ENCODE measurements at regions not wholly inside any gene's neighbourhood (a gene's known extent, or its start where the extent isn't known, plus 50 kb on each side); places are given as distances from the start of the nearest gene placed in this dataset.

- Histone ChIP-seq H4K20me1 (replicated peaks in 1 of 2; ENCODE audit: control insufficient read depth in 1 of 2, insufficient read depth in 2 of 2, low read length in 2 of 2) (no peaks in the 10 kb centered on the region), H3K23me2 (ENCODE audit: low read depth, low read length) (no peaks in the 10 kb centered on the region), H3K14ac (ENCODE audit: insufficient read length) (no peak overlapping the region), H2BK15ac (ENCODE audit: low read length) (no peak overlapping the region), H3K79me1 (ENCODE audit: low read depth, low read length) (no peaks in the 10 kb centered on the region), H3K18ac (ENCODE audit: extremely low read depth, low read length) (no peak overlapping the region), H2AK5ac (ENCODE audit: low read depth, low read length) (no peak overlapping the region), H2BK12ac (ENCODE audit: low read depth, low read length) (no peak overlapping the region), H2BK120ac (replicated peaks; ENCODE audit: low read depth, low read length) (no peak overlapping the region), H3K27me3 (replicated peaks in 1 of 4; ENCODE audit: control insufficient read depth in 3 of 4, extremely low read depth in 1 of 4, insufficient read depth in 3 of 4, low read length in 3 of 4) (no peaks in the 10 kb centered on the region), H3K4me2 (ENCODE audit: insufficient read depth in 1 of 2, low read depth in 2 of 2, low read length in 2 of 2) (no peak overlapping the region), H3K36me3 (ENCODE audit: control insufficient read depth in 2 of 4, insufficient read depth in 4 of 4, low read length in 3 of 4) (no peaks in the 10 kb centered on the region), H2BK20ac (ENCODE audit: low read length) (no peak overlapping the region), H2AFZ (ENCODE audit: low read length) (no peak overlapping the region), H3K4ac (replicated peaks; ENCODE audit: insufficient read length, low read depth, low read length) (no peak overlapping the region), H4K5ac (ENCODE audit: insufficient read length, low read depth, low read length) (no peak overlapping the region), H3K4me1 (replicated peaks in 1 of 4; ENCODE audit: control insufficient read depth in 3 of 4, insufficient read depth in 4 of 4, low read length in 3 of 4) (no peaks in the 10 kb centered on the region), H2BK5ac (ENCODE audit: low read depth, low read length) (no peak overlapping the region), H3K4me3 (ENCODE audit: extremely low read depth in 1 of 4, insufficient read depth in 2 of 4, low read depth in 3 of 4, low read length in 4 of 4) (no peak overlapping the region), H3K79me2 (ENCODE audit: control insufficient read depth in 1 of 2, insufficient read depth in 2 of 2, low read length in 2 of 2) (no peaks in the 10 kb centered on the region), H4K91ac (replicated peaks; ENCODE audit: insufficient read length, low read length) (no peak overlapping the region), H3K56ac (replicated peaks; ENCODE audit: insufficient read length, low read depth, low read length) (no peak overlapping the region), H3K9ac (replicated peaks in 1 of 4; ENCODE audit: extremely low read depth in 1 of 4, low read depth in 3 of 4, low read length in 3 of 4) (no peak overlapping the region), H3K27ac (ENCODE audit: low read depth, low read length) (no peak overlapping the region), H3K23ac (ENCODE audit: insufficient read length) (no peak overlapping the region), H3K9me3 (ENCODE audit: insufficient read depth in 2 of 2, low read depth in 1 of 2, low read length in 1 of 2) (no peaks in the 10 kb centered on the region), H4K8ac (ENCODE audit: extremely low read depth, insufficient read depth, low read length) (no peak overlapping the region)
- DNase-seq (ENCODE audit: low read depth in 1 of 2, low spot score in 2 of 2) = no peak
- WGBS, 2 experiments (ENCODE audit: extremely low coverage in 1 of 2, insufficient coverage in 1 of 2, insufficient read length in 1 of 2, insufficient replicate concordance in 2 of 2, low coverage in 1 of 2, low lambda C conversion rate in 2 of 2, missing lambda C conversion rate in 1 of 2) = 71% methylated on average over 5 of the region's 5 CpGs; no CpG with 5 or more reads in 1 of the 2 experiments
- ChIA-PET POLR2A (ENCODE audit: partially characterized antibody) (no interaction called here), CTCF (ENCODE audit: partially characterized antibody) (no interaction called here)
- TF ChIP-seq ASH2L (IDR thresholded peaks at IDR 0.05; ENCODE audit: low read length) = no peak
- TF ChIP-seq TBP (IDR thresholded peaks at IDR 0.05; ENCODE audit: low read depth, low read length) = no peak
- no peak for TF ChIP-seq SRF (IDR thresholded peaks at IDR 0.05; ENCODE audit: low read depth, low read length)
- TF ChIP-seq POLR2AphosphoS5 (IDR thresholded peaks at IDR 0.05; ENCODE audit: low read depth, low read length) = no peak
- TF ChIP-seq TAF1 (IDR thresholded peaks at IDR 0.05; ENCODE audit: low read depth, low read length) = no peak
- no peak for FAIRE-seq
Measured at GRCh38 chr2:2744107-2744506, 413.0 kb upstream of the MYT1L start.

Measured in H1 (cell line).